Loucy (cell line): ENCODE measurements at regions not wholly inside any gene's neighbourhood (a gene's known extent, or its start where the extent isn't known, plus 50 kb on each side); places are given as distances from the start of the nearest gene placed in this dataset.

Experiments
- H2AFZ ChIP-seq: fragments of 200-600 bp; sonication (generic); 2 replicates; pipeline ENCODE4 v1.6.0; 2016; ENCODE audit warnings: antibody characterized with exemption, mild to moderate bottlenecking, low read length, moderate library complexity
- H3F3A ChIP-seq: fragments of 200-600 bp; 2 replicates; pipeline ENCODE4 v1.6.0; 2016; ENCODE audit warnings: antibody characterized with exemption, low read depth, mild to moderate bottlenecking
- H3K27me3 ChIP-seq: fragments of 200-600 bp; sonication (generic); 2 replicates; pipeline ENCODE4 v1.6.1; 2014; ENCODE audit warnings: low read length, mild to moderate bottlenecking; ENCODE audit not compliant: insufficient read depth, poor library complexity, severe bottlenecking
- H3K36me3 ChIP-seq: fragments of 200-600 bp; sonication (generic); 2 replicates; pipeline ENCODE4 v1.6.1; 2016; ENCODE audit warnings: low read length; ENCODE audit not compliant: insufficient read depth
- H3K4me1 ChIP-seq: fragments of 200-600 bp; sonication (generic); 2 replicates; pipeline ENCODE4 v1.5.1; 2014; ENCODE audit warnings: low read length, mild to moderate bottlenecking; ENCODE audit not compliant: insufficient read depth, poor library complexity, severe bottlenecking
- H3K4me2 ChIP-seq: fragments of 200-600 bp; sonication (generic); 2 replicates; pipeline ENCODE4 v1.6.0; 2014; ENCODE audit warnings: antibody characterized with exemption, low read length, low read depth, mild to moderate bottlenecking; ENCODE audit not compliant: poor library complexity, severe bottlenecking
- H3K4me3 ChIP-seq: fragments of 200-600 bp; sonication (generic); 2 replicates; pipeline ENCODE4 v1.5.1; 2014; ENCODE audit warnings: low read length, mild to moderate bottlenecking, mixed read lengths; ENCODE audit not compliant: poor library complexity, severe bottlenecking
- H3K79me2 ChIP-seq: fragments of 200-600 bp; sonication (generic); 2 replicates; pipeline ENCODE4 v1.6.1; 2014; ENCODE audit warnings: low read length; ENCODE audit not compliant: insufficient read depth
- H3K9ac ChIP-seq: fragments of 200-600 bp; sonication (generic); 2 replicates; pipeline ENCODE4 v1.6.0; 2014; ENCODE audit warnings: mild to moderate bottlenecking, low read depth, low read length, moderate library complexity; ENCODE audit not compliant: poor library complexity, severe bottlenecking
- H3K9me2 ChIP-seq: fragments of 200-600 bp; sonication (generic); replicated peaks from 2 replicates; pipeline ENCODE4 v1.6.1; 2016; ENCODE audit warnings: low read depth, low read length, mixed read lengths
- H3K9me3 ChIP-seq: fragments of 200-600 bp; sonication (generic); 2 replicates; pipeline ENCODE4 v1.6.1; 2014; ENCODE audit warnings: mild to moderate bottlenecking, antibody characterized with exemption, low read length, low read depth; ENCODE audit not compliant: insufficient read depth
- H4K20me1 ChIP-seq: fragments of 200-600 bp; sonication (generic); 2 replicates; pipeline ENCODE4 v1.6.0; 2014; ENCODE audit warnings: antibody characterized with exemption, low read length, mild to moderate bottlenecking; ENCODE audit not compliant: insufficient read depth, poor library complexity, severe bottlenecking
- CTCF ChIP-seq: fragments of 200-600 bp; sonication (generic); conservative IDR thresholded peaks from 2 replicates; pipeline ENCODE4 v1.5.1; 2014; ENCODE audit warnings: mild to moderate bottlenecking, antibody characterized with exemption, low read length
- EZH2phosphoT487 ChIP-seq: fragments of 200-600 bp; IDR thresholded peaks from 2 replicates; pipeline ENCODE4 v1.6.1; 2018; ENCODE audit warnings: antibody characterized with exemption, mild to moderate bottlenecking, moderate library complexity, borderline replicate concordance

GRCh38 chr6:55943329-55943728 lies 67.9 kb upstream of the BMP5 start:
- no peaks in the 10 kb centered on the region for H4K20me1 ChIP-seq
- H3K79me2 ChIP-seq = no peaks in the 10 kb centered on the region
- no peak overlapping the region for H3K4me3 ChIP-seq
- no peaks in the 10 kb centered on the region for H3K9me3 ChIP-seq
- H3K27me3 ChIP-seq = no peaks in the 10 kb centered on the region
- TF ChIP-seq CTCF = no peak
- no peak for TF ChIP-seq EZH2phosphoT487
- H3F3A ChIP-seq = no peaks in the 10 kb centered on the region
- no peaks in the 10 kb centered on the region for H3K4me1 ChIP-seq
- no peak overlapping the region for H3K9ac ChIP-seq
- no peak overlapping the region for H3K4me2 ChIP-seq
- H3K36me3 ChIP-seq = no peaks in the 10 kb centered on the region
- H3K9me2 ChIP-seq = no peaks in the 10 kb centered on the region
- H2AFZ ChIP-seq = no peak overlapping the region

- Histone ChIP-seq H3K9me2 (no peaks in the 10 kb centered on the region), H3K4me3 (no peak overlapping the region), H3K9ac (no peak overlapping the region), H3K4me1 (no peaks in the 10 kb centered on the region), H3K4me2 (no peak overlapping the region), H2AFZ (no peak overlapping the region), H3F3A (no peaks in the 10 kb centered on the region), H3K79me2 (no peaks in the 10 kb centered on the region), H3K9me3 (no peaks in the 10 kb centered on the region), H3K27me3 (no peaks in the 10 kb centered on the region), H4K20me1 (no peaks in the 10 kb centered on the region), H3K36me3 (no peaks in the 10 kb centered on the region)
- TF ChIP-seq CTCF = peak; percentile 40; the same call in 1 of the 2 replicates
- no peak for TF ChIP-seq EZH2phosphoT487
These were observed 66.3 kb upstream of the BMP5 start for GRCh38 chr6:55941702-55942101.

- H3F3A ChIP-seq = no peaks in the 10 kb centered on the region
- H3K79me2 ChIP-seq = no peaks in the 10 kb centered on the region
- no peak overlapping the region for H3K4me2 ChIP-seq
- no peaks in the 10 kb centered on the region for H3K9me3 ChIP-seq
- TF ChIP-seq CTCF = no peak
- no peak for TF ChIP-seq EZH2phosphoT487
- H2AFZ ChIP-seq = no peak overlapping the region
- no peaks in the 10 kb centered on the region for H3K27me3 ChIP-seq
- no peaks in the 10 kb centered on the region for H4K20me1 ChIP-seq
- no peaks in the 10 kb centered on the region for H3K4me1 ChIP-seq
- no peak overlapping the region for H3K9ac ChIP-seq
- H3K4me3 ChIP-seq = no peak overlapping the region
- no peaks in the 10 kb centered on the region for H3K36me3 ChIP-seq
- H3K9me2 ChIP-seq = no peaks in the 10 kb centered on the region
These were observed 62.7 kb upstream of the BMP5 start for GRCh38 chr6:55937951-55938690.
